ENCODE measurements at regions not wholly inside any gene's neighbourhood (a gene's known extent, or its start where the extent isn't known, plus 50 kb on each side); places are given as distances from the start of the nearest gene placed in this dataset.

DNA sequence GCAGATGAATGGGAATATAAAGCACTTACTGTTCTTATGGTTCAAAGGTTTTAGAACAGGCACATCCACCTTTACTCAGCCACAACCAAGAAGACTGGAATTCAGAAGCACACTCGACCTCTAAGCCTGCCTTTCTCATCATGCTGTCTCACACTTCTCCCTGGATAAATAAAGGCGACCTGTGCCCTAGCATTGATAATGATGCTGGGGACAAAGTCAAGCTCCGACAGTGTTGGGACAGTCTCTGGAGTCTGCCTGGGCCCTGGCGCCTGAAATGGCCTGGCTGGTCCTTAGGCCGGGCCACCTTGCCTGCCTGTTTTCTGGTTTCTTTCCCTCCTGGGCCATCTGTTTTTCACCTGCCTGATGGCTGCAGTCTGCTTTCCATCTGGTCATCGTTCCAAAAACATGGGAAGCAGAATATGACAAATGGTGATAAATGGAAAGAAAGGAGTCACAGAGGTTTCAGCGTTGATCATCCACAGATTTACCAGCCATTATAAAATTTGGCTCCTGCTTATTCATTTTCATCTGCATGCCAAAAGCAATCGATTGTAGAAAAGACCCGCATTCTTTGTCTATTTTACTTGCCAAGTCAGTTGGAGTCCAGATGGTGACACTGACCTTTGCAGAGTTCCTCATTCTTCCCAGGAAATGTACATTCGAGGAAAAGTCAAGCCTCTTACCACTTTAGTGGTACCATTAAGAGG, 91.2 kb upstream of the KCNJ15 start:
- Mint-ChIP-seq H3K27me3 (no peaks in the 10 kb centered on the region), H3K36me3 (no peaks in the 10 kb centered on the region), H3K4me1 (no peaks in the 10 kb centered on the region), H3K27ac (no peak overlapping the region), H3K9me3 (peaks cover 0 to 2% (median 0%) of the 10 kb centered on the region in 7 donors), H3K4me3 (no peak overlapping the region)
- H3K9me3 ChIP-seq (ENCODE audit: control insufficient read depth in 2 of 2, low read length in 2 of 2): no peaks in the 10 kb centered on the region
- no peak overlapping the region for H3K27ac ChIP-seq (ENCODE audit: insufficient read depth, low read length, poor library complexity, severe bottlenecking)
- H3K36me3 ChIP-seq (ENCODE audit: control insufficient read depth, insufficient read depth, low read length): no peaks in the 10 kb centered on the region
- H3K4me3 ChIP-seq (ENCODE audit: low read depth, low read length): no peak overlapping the region
- ATAC-seq (ENCODE audit: low read depth in 2 of 2): no peak
- no peak for DNase-seq
- no peaks in the 10 kb centered on the region for H3K27me3 ChIP-seq (ENCODE audit: control insufficient read depth, insufficient read depth, low read length)
- H3K4me1 ChIP-seq (ENCODE audit: control insufficient read depth, insufficient read depth, low read length, poor library complexity, severe bottlenecking): no peaks in the 10 kb centered on the region

DNA sequence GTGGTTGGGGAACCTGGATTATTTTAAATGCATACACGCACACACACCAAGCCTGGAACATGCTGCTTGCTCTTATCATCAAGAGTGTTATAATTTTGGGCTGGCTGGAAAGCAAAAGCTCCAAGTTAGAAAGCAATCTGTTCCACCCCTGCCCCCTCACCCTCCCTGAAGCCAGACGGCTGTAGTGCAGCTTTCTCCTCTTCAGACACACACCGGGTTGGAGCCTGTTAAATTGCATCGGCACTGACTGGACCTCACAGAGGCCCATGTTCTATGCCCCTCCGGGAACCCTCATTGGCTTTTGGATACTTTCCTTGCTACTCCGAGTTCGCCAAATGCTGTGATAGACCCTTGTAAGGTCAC, 90.6 kb upstream of the KCNJ15 start:
- peaks cover 0 to 2% (median 0%) of the 10 kb centered on the region in 7 donors for H3K9me3 Mint-ChIP-seq
- no peaks in the 10 kb centered on the region for H3K36me3 Mint-ChIP-seq
- H3K27ac ChIP-seq (ENCODE audit: insufficient read depth, low read length, poor library complexity, severe bottlenecking): no peak overlapping the region

GRCh38 chr21:38167345-38167744, 89.4 kb upstream of the KCNJ15 start:
- Mint-ChIP-seq H3K27me3 (no peaks in the 10 kb centered on the region), H3K4me1 (no peaks in the 10 kb centered on the region), H3K27ac (no peak overlapping the region), H3K36me3 (no peaks in the 10 kb centered on the region), H3K9me3 (peaks cover 0 to 2% (median 0%) of the 10 kb centered on the region in 7 donors), H3K4me3 (no peak overlapping the region)
- H3K27me3 ChIP-seq (ENCODE audit: control insufficient read depth, insufficient read depth, low read length): no peaks in the 10 kb centered on the region
- no peaks in the 10 kb centered on the region for H3K4me1 ChIP-seq (ENCODE audit: control insufficient read depth, insufficient read depth, low read length, poor library complexity, severe bottlenecking)
- no peaks in the 10 kb centered on the region for H3K9me3 ChIP-seq (ENCODE audit: control insufficient read depth in 2 of 2, low read length in 2 of 2)
- no peaks in the 10 kb centered on the region for H3K36me3 ChIP-seq (ENCODE audit: control insufficient read depth, insufficient read depth, low read length)
- DNase-seq (no peak), ATAC-seq (ENCODE audit: low read depth in 2 of 2) (no peak)
- H3K4me3 ChIP-seq (ENCODE audit: low read depth, low read length): no peak overlapping the region
- no peak overlapping the region for H3K27ac ChIP-seq (ENCODE audit: insufficient read depth, low read length, poor library complexity, severe bottlenecking)

More for the DNA sequence above, 90.6 kb upstream of the KCNJ15 start:
- Mint-ChIP-seq H3K4me3 (no peak overlapping the region), H3K27ac (no peak overlapping the region), H3K4me1 (no peaks in the 10 kb centered on the region), H3K27me3 (no peaks in the 10 kb centered on the region)
- Histone ChIP-seq H3K9me3 (ENCODE audit: control insufficient read depth in 2 of 2, low read length in 2 of 2) (no peaks in the 10 kb centered on the region), H3K4me1 (ENCODE audit: control insufficient read depth, insufficient read depth, low read length, poor library complexity, severe bottlenecking) (no peaks in the 10 kb centered on the region), H3K4me3 (ENCODE audit: low read depth, low read length) (no peak overlapping the region), H3K36me3 (ENCODE audit: control insufficient read depth, insufficient read depth, low read length) (no peaks in the 10 kb centered on the region), H3K27me3 (ENCODE audit: control insufficient read depth, insufficient read depth, low read length) (no peaks in the 10 kb centered on the region)
- ATAC-seq (ENCODE audit: low read depth in 2 of 2) (no peak), DNase-seq (no peak)

- Mint-ChIP-seq H3K4me1 (no peaks in the 10 kb centered on the region), H3K27ac (no peak overlapping the region), H3K9me3 (no peaks in the 10 kb centered on the region), H3K4me3 (no peak overlapping the region), H3K27me3 (no peaks in the 10 kb centered on the region), H3K36me3 (no peaks in the 10 kb centered on the region)
- Histone ChIP-seq H3K36me3 (ENCODE audit: control insufficient read depth, insufficient read depth, low read length) (no peaks in the 10 kb centered on the region), H3K4me1 (ENCODE audit: control insufficient read depth, insufficient read depth, low read length, poor library complexity, severe bottlenecking) (no peaks in the 10 kb centered on the region), H3K9me3 (ENCODE audit: control insufficient read depth in 2 of 2, low read length in 2 of 2) (no peaks in the 10 kb centered on the region), H3K4me3 (ENCODE audit: low read depth, low read length) (no peak overlapping the region), H3K27me3 (ENCODE audit: control insufficient read depth, insufficient read depth, low read length) (peaks cover 1% of the 10 kb centered on the region), H3K27ac (ENCODE audit: insufficient read depth, low read length, poor library complexity, severe bottlenecking) (no peak overlapping the region)
- no peak for ATAC-seq (ENCODE audit: low read depth in 2 of 2)
- no peak for DNase-seq
Observed at GRCh38 chr21:38170283-38170682, 86.5 kb upstream of the KCNJ15 start.

DNA sequence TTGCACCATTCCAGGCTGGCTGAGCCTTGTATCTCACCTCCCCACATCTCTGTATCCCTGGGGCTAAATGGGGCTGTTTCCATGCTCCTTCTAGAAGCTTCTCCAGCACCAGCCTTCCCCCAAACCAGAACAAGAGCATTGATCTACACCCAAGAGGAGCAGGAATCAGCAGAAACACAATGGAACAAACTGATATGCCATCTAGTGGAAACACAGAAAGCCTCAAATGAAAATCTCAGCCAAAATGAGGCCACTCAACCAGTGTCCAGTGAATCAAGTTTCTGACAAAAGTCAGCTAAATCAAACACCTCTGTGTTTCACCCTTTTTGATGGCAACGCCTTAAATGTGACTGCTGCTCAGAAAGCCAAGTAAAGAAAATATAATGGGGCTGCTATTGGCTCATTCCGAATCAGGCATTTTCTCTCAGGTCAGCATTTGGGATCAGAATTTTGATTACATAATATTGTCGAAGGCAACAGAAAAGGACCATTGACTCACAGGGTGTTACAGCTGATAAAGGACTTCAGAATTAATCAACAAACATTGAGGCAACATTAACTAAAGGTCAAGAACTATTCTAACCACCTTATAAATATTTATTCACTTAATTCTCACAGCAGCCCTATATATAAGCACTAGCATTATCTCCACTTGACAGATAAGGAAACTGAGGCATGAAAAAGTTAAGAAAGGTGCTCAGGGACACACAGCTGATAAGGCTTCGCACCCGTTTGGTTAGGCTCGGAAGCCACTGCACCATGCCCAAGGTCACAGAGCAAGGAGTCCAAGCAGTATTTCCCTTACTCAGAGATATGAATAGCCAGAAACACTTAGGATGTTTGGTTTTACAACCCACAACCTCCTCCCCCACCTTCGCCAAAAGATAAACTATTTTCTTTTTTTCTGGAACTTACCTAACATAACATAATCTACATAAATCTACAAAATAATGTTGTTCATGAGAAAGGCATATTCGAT, 85.8 kb upstream of the KCNJ15 start:
- ATAC-seq (ENCODE audit: low read depth in 2 of 2) (no peak), DNase-seq (no peak)
- Mint-ChIP-seq H3K27ac (no peak overlapping the region), H3K4me3 (no peak overlapping the region), H3K4me1 (no peaks in the 10 kb centered on the region), H3K9me3 (no peaks in the 10 kb centered on the region), H3K36me3 (no peaks in the 10 kb centered on the region), H3K27me3 (no peaks in the 10 kb centered on the region)
- peaks cover 1% of the 10 kb centered on the region for H3K27me3 ChIP-seq (ENCODE audit: control insufficient read depth, insufficient read depth, low read length)
- H3K9me3 ChIP-seq (ENCODE audit: control insufficient read depth in 2 of 2, low read length in 2 of 2): no peaks in the 10 kb centered on the region
- H3K27ac ChIP-seq (ENCODE audit: insufficient read depth, low read length, poor library complexity, severe bottlenecking): no peak overlapping the region
- H3K4me3 ChIP-seq (ENCODE audit: low read depth, low read length): no peak overlapping the region
- H3K36me3 ChIP-seq (ENCODE audit: control insufficient read depth, insufficient read depth, low read length): no peaks in the 10 kb centered on the region
- no peaks in the 10 kb centered on the region for H3K4me1 ChIP-seq (ENCODE audit: control insufficient read depth, insufficient read depth, low read length, poor library complexity, severe bottlenecking)

DNA sequence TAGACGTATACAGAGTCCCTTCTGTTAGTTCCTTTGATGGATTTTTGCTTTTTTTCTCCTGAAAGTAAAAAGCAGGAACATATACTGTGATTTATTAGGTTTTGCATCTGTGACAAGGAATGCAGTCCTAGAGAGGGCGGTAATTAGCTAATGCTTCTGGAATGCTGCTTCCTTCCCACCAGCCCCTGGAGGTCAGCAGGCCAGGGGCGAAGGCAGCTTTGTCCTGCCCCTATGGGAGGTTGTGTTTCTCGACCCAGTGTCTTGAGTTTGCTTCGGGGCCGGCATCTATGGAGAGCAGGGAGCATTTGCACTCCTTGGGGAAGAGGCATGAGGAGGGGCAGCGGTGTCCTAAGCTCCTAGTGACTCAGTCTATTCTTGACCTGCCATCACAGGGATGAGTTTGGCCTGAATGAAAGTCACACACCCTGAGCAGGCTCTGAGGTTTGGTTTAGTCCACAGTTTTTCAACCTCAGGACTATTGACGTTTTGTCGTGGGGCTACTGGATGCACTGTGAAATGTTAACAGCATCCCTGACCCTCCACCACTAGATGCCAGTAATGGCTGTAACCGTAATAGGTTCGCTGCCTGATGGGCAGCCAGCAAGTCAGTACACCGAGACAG, 85.0 kb upstream of the KCNJ15 start:
- no peak overlapping the region for H3K4me3 ChIP-seq (ENCODE audit: low read depth, low read length)
- H3K27ac ChIP-seq (ENCODE audit: insufficient read depth, low read length, poor library complexity, severe bottlenecking): no peak overlapping the region
- ATAC-seq (ENCODE audit: low read depth in 2 of 2) (no peak), DNase-seq (no peak)
- Mint-ChIP-seq H3K4me3 (no peak overlapping the region), H3K4me1 (no peaks in the 10 kb centered on the region), H3K9me3 (no peaks in the 10 kb centered on the region), H3K36me3 (no peaks in the 10 kb centered on the region), H3K27ac (no peak overlapping the region), H3K27me3 (no peaks in the 10 kb centered on the region)
- H3K27me3 ChIP-seq (ENCODE audit: control insufficient read depth, insufficient read depth, low read length): peaks cover 1% of the 10 kb centered on the region
- no peaks in the 10 kb centered on the region for H3K9me3 ChIP-seq (ENCODE audit: control insufficient read depth in 2 of 2, low read length in 2 of 2)
- no peaks in the 10 kb centered on the region for H3K4me1 ChIP-seq (ENCODE audit: control insufficient read depth, insufficient read depth, low read length, poor library complexity, severe bottlenecking)
- no peaks in the 10 kb centered on the region for H3K36me3 ChIP-seq (ENCODE audit: control insufficient read depth, insufficient read depth, low read length)

- H3K27me3 Mint-ChIP-seq: no peaks in the 10 kb centered on the region
- peaks cover 0 to 2% (median 0%) of the 10 kb centered on the region in 7 donors for H3K9me3 Mint-ChIP-seq
- Histone ChIP-seq H3K4me1 (ENCODE audit: control insufficient read depth, insufficient read depth, low read length, poor library complexity, severe bottlenecking) (no peaks in the 10 kb centered on the region), H3K4me3 (ENCODE audit: low read depth, low read length) (no peak overlapping the region), H3K27me3 (ENCODE audit: control insufficient read depth, insufficient read depth, low read length) (peaks cover 1% of the 10 kb centered on the region), H3K27ac (ENCODE audit: insufficient read depth, low read length, poor library complexity, severe bottlenecking) (no peak overlapping the region), H3K9me3 (ENCODE audit: control insufficient read depth in 2 of 2, low read length in 2 of 2) (no peaks in the 10 kb centered on the region), H3K36me3 (ENCODE audit: control insufficient read depth, insufficient read depth, low read length) (no peaks in the 10 kb centered on the region)
- no peak for ATAC-seq (ENCODE audit: low read depth in 2 of 2)
- no peaks in the 10 kb centered on the region for H3K36me3 Mint-ChIP-seq
- no peak for DNase-seq
- no peak overlapping the region for H3K27ac Mint-ChIP-seq
- H3K4me1 Mint-ChIP-seq: no peaks in the 10 kb centered on the region
- H3K4me3 Mint-ChIP-seq: no peak overlapping the region
Observed at GRCh38 chr21:38173276-38174035, 83.3 kb upstream of the KCNJ15 start.

All from CD4-positive, CD25-positive, alpha-beta regulatory T cell (primary cell).